ENCODE measurements at regions not wholly inside any gene's neighbourhood (a gene's known extent, or its start where the extent isn't known, plus 50 kb on each side); places are given as distances from the start of the nearest gene placed in this dataset.

DNA sequence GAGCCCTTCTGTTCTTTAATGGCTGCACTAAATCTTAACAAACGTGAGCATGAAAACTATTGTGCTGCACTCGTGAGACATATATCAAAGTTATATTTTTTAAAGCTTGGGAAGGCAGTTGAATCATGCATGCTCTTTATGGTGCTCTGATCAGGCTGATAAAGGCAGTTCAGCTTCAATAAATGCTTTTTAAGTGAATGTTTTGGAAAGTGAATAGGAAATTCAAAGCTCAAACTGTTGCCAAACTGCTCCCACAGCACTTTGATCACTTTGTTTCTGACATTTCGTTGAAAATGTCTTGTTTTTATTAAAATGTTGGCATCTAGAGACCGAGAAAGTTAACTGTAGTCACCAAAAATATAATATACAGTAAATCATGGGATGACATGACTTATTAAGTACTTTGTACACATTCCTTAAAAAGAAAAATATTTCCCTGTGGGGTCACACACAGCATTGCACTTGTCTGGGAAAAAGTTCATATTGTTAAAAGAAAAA lies 625.7 kb upstream of the PCDH9 start:
- no peaks in the 10 kb centered on the region for H3K36me3 ChIP-seq
- intact Hi-C loops (cut with DNase I): no loop called here
- no peak for ATAC-seq
- H3K4me1 ChIP-seq: no peaks in the 10 kb centered on the region
- DNase-seq: no peak
- H3K27me3 ChIP-seq (ENCODE audit: low read depth): no peaks in the 10 kb centered on the region
- H3K9me3 ChIP-seq: no peaks in the 10 kb centered on the region
- no peak overlapping the region for H3K4me3 ChIP-seq
- TF ChIP-seq, protein P1, sequence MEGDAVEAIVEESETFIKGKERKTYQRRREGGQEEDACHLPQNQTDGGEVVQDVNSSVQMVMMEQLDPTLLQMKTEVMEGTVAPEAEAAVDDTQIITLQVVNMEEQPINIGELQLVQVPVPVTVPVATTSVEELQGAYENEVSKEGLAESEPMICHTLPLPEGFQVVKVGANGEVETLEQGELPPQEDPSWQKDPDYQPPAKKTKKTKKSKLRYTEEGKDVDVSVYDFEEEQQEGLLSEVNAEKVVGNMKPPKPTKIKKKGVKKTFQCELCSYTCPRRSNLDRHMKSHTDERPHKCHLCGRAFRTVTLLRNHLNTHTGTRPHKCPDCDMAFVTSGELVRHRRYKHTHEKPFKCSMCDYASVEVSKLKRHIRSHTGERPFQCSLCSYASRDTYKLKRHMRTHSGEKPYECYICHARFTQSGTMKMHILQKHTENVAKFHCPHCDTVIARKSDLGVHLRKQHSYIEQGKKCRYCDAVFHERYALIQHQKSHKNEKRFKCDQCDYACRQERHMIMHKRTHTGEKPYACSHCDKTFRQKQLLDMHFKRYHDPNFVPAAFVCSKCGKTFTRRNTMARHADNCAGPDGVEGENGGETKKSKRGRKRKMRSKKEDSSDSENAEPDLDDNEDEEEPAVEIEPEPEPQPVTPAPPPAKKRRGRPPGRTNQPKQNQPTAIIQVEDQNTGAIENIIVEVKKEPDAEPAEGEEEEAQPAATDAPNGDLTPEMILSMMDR (IDR thresholded peaks at IDR 0.05): no peak
- H3K27ac ChIP-seq: no peak overlapping the region

DNA sequence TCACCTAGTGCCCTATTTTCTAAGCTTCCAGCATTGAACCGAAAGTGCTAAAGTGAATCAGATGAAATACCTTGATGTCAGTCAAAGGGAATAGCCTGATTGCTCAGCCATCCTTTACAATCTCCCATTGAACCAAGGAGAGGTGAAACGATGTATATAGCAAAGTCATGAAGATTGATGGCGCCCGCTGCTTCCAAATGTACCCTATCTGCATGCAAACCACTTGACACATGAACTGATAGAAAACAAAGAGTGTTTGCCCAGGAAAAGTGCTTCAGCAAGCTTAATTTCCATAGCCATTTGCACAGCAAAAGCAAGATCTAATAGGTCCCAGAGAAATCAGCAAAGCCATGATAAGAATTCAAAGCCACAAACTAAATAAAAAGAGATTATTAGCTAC lies 624.9 kb upstream of the PCDH9 start:
- no peak for ATAC-seq
- TF ChIP-seq, protein P1 (IDR thresholded peaks at IDR 0.05): no peak

DNA sequence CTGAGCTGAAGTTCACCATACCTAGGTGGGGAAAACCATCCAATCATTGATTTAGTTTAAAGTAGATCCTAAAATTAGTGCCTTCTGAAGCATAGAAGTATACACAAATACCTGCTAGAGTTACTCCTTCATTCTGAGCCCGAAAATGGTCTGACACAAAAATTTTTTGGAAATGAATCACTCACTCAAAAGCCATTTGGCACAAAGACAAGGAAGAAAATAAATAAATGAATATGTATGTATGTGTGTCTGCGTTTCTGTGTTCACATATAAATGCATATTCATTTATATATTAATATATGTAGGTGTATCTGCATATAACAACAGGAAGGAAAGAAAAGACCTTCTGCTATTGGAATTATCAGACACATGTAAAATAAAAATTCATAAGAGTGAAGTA lies 614.4 kb upstream of the PCDH9 start:
- intact Hi-C loops (cut with DNase I): no loop called here
- no peak for ATAC-seq

More for the DNA sequence above, 624.9 kb upstream of the PCDH9 start:
- intact Hi-C loops (cut with DNase I): no loop called here
- Histone ChIP-seq H3K4me3 (no peak overlapping the region), H3K9me3 (no peaks in the 10 kb centered on the region), H3K27ac (no peak overlapping the region), H3K4me1 (no peaks in the 10 kb centered on the region), H3K27me3 (ENCODE audit: low read depth) (no peaks in the 10 kb centered on the region), H3K36me3 (no peaks in the 10 kb centered on the region)
- DNase-seq: no peak

DNA sequence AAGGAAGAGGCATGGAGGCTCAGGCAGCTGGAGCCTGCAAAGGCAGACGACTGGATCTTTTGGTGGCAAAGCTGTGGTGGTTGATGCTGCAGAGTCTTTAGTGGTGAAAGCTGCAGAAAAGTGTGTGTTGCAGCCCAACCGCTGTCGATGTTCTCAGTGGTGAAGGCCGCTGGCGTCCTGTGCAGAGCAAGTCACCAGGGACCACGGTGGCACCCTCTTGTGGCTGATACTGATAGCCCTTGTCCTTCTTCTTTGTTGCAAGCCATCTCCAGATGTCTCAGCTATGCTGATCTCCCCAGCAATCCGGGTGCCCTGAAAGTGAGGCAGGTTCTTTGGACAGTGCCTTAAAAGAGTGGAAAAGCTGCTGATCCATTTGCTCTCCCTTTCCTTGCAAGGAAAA lies 610.9 kb upstream of the PCDH9 start:
- no peaks in the 10 kb centered on the region for H3K36me3 ChIP-seq
- H3K27ac ChIP-seq: no peak overlapping the region
- no peaks in the 10 kb centered on the region for H3K4me1 ChIP-seq
- TF ChIP-seq, protein P1 (IDR thresholded peaks at IDR 0.05): no peak
- intact Hi-C loops (cut with DNase I): no loop called here
- no peaks in the 10 kb centered on the region for H3K27me3 ChIP-seq (ENCODE audit: low read depth)
- no peak overlapping the region for H3K4me3 ChIP-seq
- DNase-seq: no peak
- H3K9me3 ChIP-seq: no peaks in the 10 kb centered on the region
- ATAC-seq: no peak

More for the DNA sequence above, 614.4 kb upstream of the PCDH9 start:
- Histone ChIP-seq H3K4me1 (no peaks in the 10 kb centered on the region), H3K36me3 (no peaks in the 10 kb centered on the region), H3K27ac (no peak overlapping the region), H3K4me3 (no peak overlapping the region), H3K9me3 (no peaks in the 10 kb centered on the region), H3K27me3 (ENCODE audit: low read depth) (no peaks in the 10 kb centered on the region)
- no peak for DNase-seq
- TF ChIP-seq, protein P1 (IDR thresholded peaks at IDR 0.05): no peak

DNA sequence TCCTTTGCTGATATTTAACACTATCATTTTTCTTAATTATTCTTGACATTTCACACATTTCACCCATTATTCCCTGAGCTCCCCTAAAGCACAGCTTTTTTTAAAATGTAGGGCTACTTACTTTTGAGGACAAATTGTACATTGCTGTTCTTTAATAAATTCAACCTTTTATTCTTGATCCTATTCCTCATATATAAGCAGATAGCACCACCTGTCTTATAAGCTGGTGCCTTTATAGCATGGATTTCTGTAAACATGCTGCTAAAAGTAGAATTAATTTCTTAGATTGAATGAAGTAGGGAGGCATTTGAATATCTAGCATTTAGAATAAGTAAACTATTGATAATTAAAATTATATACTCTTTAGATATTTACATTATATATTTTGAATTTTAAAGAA lies 603.4 kb upstream of the PCDH9 start:
- no peaks in the 10 kb centered on the region for H3K27me3 ChIP-seq (ENCODE audit: low read depth)
- H3K9me3 ChIP-seq: peaks cover 3% of the 10 kb centered on the region
- TF ChIP-seq, protein P1 (IDR thresholded peaks at IDR 0.05): no peak
- DNase-seq (no peak), ATAC-seq (no peak)
- H3K4me1 ChIP-seq: no peaks in the 10 kb centered on the region
- no peak overlapping the region for H3K4me3 ChIP-seq
- intact Hi-C loops (cut with DNase I): no loop called here
- no peak overlapping the region for H3K27ac ChIP-seq
- H3K36me3 ChIP-seq: no peaks in the 10 kb centered on the region

DNA sequence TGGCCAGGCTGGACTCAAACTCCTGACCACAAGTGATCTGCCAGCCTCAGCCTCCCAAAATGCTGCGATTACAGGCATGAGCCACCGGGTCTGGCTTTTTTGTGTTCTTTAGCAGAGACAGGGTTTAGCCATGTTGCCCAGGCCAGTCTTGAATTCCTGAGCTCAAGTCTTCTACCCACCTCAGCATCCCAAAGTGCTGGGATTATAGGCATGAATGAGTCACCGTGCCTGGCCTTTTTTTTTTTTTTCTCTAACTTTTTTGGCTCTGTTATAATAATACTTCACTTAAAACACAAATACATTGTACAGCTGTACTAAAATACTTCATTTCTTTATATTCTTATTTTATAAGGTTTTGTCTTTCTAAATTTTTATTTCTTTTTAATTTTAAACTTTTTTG lies 599.5 kb upstream of the PCDH9 start:
- Histone ChIP-seq H3K27ac (no peak overlapping the region), H3K4me3 (no peak overlapping the region), H3K27me3 (ENCODE audit: low read depth) (no peaks in the 10 kb centered on the region), H3K36me3 (no peaks in the 10 kb centered on the region), H3K9me3 (no peaks in the 10 kb centered on the region), H3K4me1 (no peaks in the 10 kb centered on the region)
- ATAC-seq (no peak), DNase-seq (no peak)
- intact Hi-C loops (cut with DNase I): no loop called here
- TF ChIP-seq, protein P1 (IDR thresholded peaks at IDR 0.05): no peak

Measured in lower lobe of right lung (tissue), 2 donors.